Esophagus mucosa (tissue), 1 donor: ENCODE measurements at regions not wholly inside any gene's neighbourhood (a gene's known extent, or its start where the extent isn't known, plus 50 kb on each side); places are given as distances from the start of the nearest gene placed in this dataset.
"Not testable (repeated sequence)": the region's sequence is repeated elsewhere in the genome, so short reads cannot be mapped to it uniquely, and the experiment has no call there.

Experiments used
- ATAC-seq: fragments of 200-7000 bp; cut with Tn5 transposase; one replicate; pipeline ENCODE4 v1.9.1; 2020
- donor health status: DM: yes; HTN: yes; CAD: no.

- no peak for ATAC-seq
Measured at GRCh38 chr20:12838261-12838866, 170.4 kb upstream of the SPTLC3 start.

- ATAC-seq = no peak
Measured at GRCh38 chr20:12847872-12848271, 160.9 kb upstream of the SPTLC3 start.

GRCh38 chr20:12849225-12849910 lies 159.4 kb upstream of the SPTLC3 start:
- ATAC-seq = no peak

- not testable (repeated sequence) for ATAC-seq
Measured at GRCh38 chr20:12857643-12858042, 151.1 kb upstream of the SPTLC3 start.

GRCh38 chr20:12860619-12861247 lies 148.0 kb upstream of the SPTLC3 start:
- ATAC-seq = no peak

- no peak for ATAC-seq
Measured at GRCh38 chr20:12869669-12870068, 139.1 kb upstream of the SPTLC3 start.

GRCh38 chr20:12870588-12870987 lies 138.2 kb upstream of the SPTLC3 start:
- no peak for ATAC-seq

GRCh38 chr20:12874933-12875332 lies 133.8 kb upstream of the SPTLC3 start:
- ATAC-seq = no peak

- ATAC-seq = no peak
Measured at GRCh38 chr20:12875510-12875909, 133.3 kb upstream of the SPTLC3 start.

GRCh38 chr20:12882832-12883506 lies 125.8 kb upstream of the SPTLC3 start:
- no peak for ATAC-seq

GRCh38 chr20:12883507-12883885 lies 125.3 kb upstream of the SPTLC3 start:
- no peak for ATAC-seq

- ATAC-seq = no peak
Measured at GRCh38 chr20:12886618-12887363, 122.0 kb upstream of the SPTLC3 start.

- ATAC-seq = no peak
Measured at GRCh38 chr20:12891643-12892042, 117.1 kb upstream of the SPTLC3 start.

GRCh38 chr20:12893019-12893418 lies 115.8 kb upstream of the SPTLC3 start:
- ATAC-seq = no peak

GRCh38 chr20:12893653-12894052 lies 115.1 kb upstream of the SPTLC3 start:
- no peak for ATAC-seq

GRCh38 chr20:12894089-12894488 lies 114.7 kb upstream of the SPTLC3 start:
- no peak for ATAC-seq

- ATAC-seq = no peak
Measured at GRCh38 chr20:12896180-12896579, 112.6 kb upstream of the SPTLC3 start.

- ATAC-seq = no peak
Measured at GRCh38 chr20:12902992-12903391, 105.8 kb upstream of the SPTLC3 start.

- ATAC-seq = no peak
Measured at GRCh38 chr20:12906361-12906760, 102.4 kb upstream of the SPTLC3 start.

- no peak for ATAC-seq
Measured at GRCh38 chr20:12911372-12911771, 97.4 kb upstream of the SPTLC3 start.

- no peak for ATAC-seq
Measured at GRCh38 chr20:12913781-12914443, 94.9 kb upstream of the SPTLC3 start.

- ATAC-seq = no peak
Measured at GRCh38 chr20:12914804-12915203, 94.0 kb upstream of the SPTLC3 start.
